Activated CD8-positive, alpha-beta T cell treated with anti-CD3 and anti-CD28 coated beads for 36 hours (primary cell): ENCODE measurements at regions not wholly inside any gene's neighbourhood (a gene's known extent, or its start where the extent isn't known, plus 50 kb on each side); places are given as distances from the start of the nearest gene placed in this dataset.

Experiments used
- ATAC-seq: fragments of 200-7000 bp; cut with Tn5 transposase; one replicate; pipeline ENCODE4 v1.10.0; 2021; ENCODE audit warnings: mild to moderate bottlenecking, moderate library complexity
- CTCF ChIA-PET: fragments of 350-600 bp; sonication (Branson Sonifier 250); formaldehyde crosslinking; loops from one replicate; lab custom pipeline; 2021; ENCODE audit warnings: antibody characterized with exemption; lab: Charles Lee
- POLR2A ChIA-PET: fragments of 350-600 bp; sonication (Branson Sonifier 250); formaldehyde crosslinking; loops from one replicate; lab custom pipeline; 2021; ENCODE audit warnings: antibody characterized with exemption; lab: Charles Lee
- DNase-seq: peaks from one replicate; pipeline ENCODE4 v3.0.0-alpha.2; 2020
- H3K27ac Mint-ChIP-seq: one replicate; pipeline ENCODE4 v1.8.0; 2021; ENCODE audit warnings: mild to moderate bottlenecking, mixed read lengths
- H3K27me3 Mint-ChIP-seq: one replicate; pipeline ENCODE4 v1.8.0; 2021; ENCODE audit warnings: mixed read lengths
- H3K36me3 Mint-ChIP-seq: one replicate; pipeline ENCODE4 v1.8.0; 2021; ENCODE audit warnings: low read depth, mixed read lengths
- H3K4me1 Mint-ChIP-seq: one replicate; pipeline ENCODE4 v1.8.0; 2021; ENCODE audit warnings: low read depth, mixed read lengths
- H3K4me3 Mint-ChIP-seq: one replicate; pipeline ENCODE4 v1.8.0; 2021; ENCODE audit warnings: mild to moderate bottlenecking, moderate library complexity, mixed read lengths
- H3K9me3 Mint-ChIP-seq: one replicate; pipeline ENCODE4 v1.8.0; 2021; ENCODE audit warnings: mixed read lengths
- CTCF ChIP-seq: fragments of 200-600 bp; IDR thresholded peaks from one replicate; pipeline ENCODE4 v1.8.0; 2022; ENCODE audit warnings: antibody characterized with exemption, mild to moderate bottlenecking
- intact Hi-C: fragments of 100-400 bp; cut with micrococcal nuclease; formaldehyde crosslinking; loops from one replicate; pipeline ENCODE4 v1.10.0; 2022

- no peaks in the 10 kb centered on the region for H3K27me3 Mint-ChIP-seq
- CTCF ChIA-PET: no interaction called here
Measured at GRCh38 chr1:238738892-238739291, 647.5 kb upstream of the CHRM3 start.

DNA sequence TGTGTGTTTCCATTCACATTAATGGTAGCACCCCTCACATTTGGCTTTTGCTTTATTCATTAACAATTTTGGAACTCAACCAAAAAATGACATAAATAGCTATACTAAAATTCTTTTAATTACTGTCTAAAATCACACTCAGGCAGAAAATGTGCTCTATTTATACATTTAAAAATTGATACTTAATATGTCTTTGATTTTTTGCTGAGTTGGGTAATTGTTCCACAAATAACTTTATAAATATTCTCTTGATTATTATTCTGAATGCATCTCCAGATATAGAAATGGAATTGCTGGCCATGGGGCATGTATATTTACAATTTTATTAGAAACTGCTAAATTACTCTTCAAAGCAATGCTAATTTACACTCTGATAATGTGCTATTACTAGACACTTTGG is 658.7 kb upstream of the CHRM3 start:
- Mint-ChIP-seq H3K4me1 (no peaks in the 10 kb centered on the region), H3K27me3 (no peaks in the 10 kb centered on the region), H3K36me3 (no peaks in the 10 kb centered on the region), H3K4me3 (no peak overlapping the region), H3K27ac (no peak overlapping the region), H3K9me3 (peaks cover 2% of the 10 kb centered on the region)
- DNase-seq (no peak), ATAC-seq (no peak)
- ChIA-PET CTCF (no interaction called here), POLR2A (no interaction called here)
- no peak for TF ChIP-seq CTCF
- intact Hi-C loops: no loop called here

More at GRCh38 chr1:238738892-238739291, 647.5 kb upstream of the CHRM3 start:
- Mint-ChIP-seq H3K36me3 (no peaks in the 10 kb centered on the region), H3K9me3 (peaks cover 8% of the 10 kb centered on the region), H3K4me1 (no peaks in the 10 kb centered on the region), H3K27ac (no peak overlapping the region), H3K4me3 (no peak overlapping the region)
- intact Hi-C loops: no loop called here
- DNase-seq (no peak), ATAC-seq (no peak)
- POLR2A ChIA-PET: no interaction called here
- no peak for TF ChIP-seq CTCF

GRCh38 chr1:238722812-238723211 is 663.6 kb upstream of the CHRM3 start:
- CTCF ChIA-PET: no interaction called here

GRCh38 chr1:238710697-238711096 is 675.7 kb upstream of the CHRM3 start:
- H3K27me3 Mint-ChIP-seq: no peaks in the 10 kb centered on the region
- peaks cover 3% of the 10 kb centered on the region for H3K9me3 Mint-ChIP-seq
- ATAC-seq: no peak
- TF ChIP-seq CTCF: no peak
- no peak overlapping the region for H3K4me3 Mint-ChIP-seq
- no peak overlapping the region for H3K27ac Mint-ChIP-seq
- no peaks in the 10 kb centered on the region for H3K36me3 Mint-ChIP-seq
- intact Hi-C loops: no loop called here
- CTCF ChIA-PET: interaction anchor here (1.2 kb wide), 1 partner anchor 8 kb away, joined by 3 read pairs; no protein-coding TSS in a partner anchor
- DNase-seq: no peak
- POLR2A ChIA-PET: no interaction called here
- H3K4me1 Mint-ChIP-seq: no peaks in the 10 kb centered on the region

More at GRCh38 chr1:238722812-238723211, 663.6 kb upstream of the CHRM3 start:
- no peak for DNase-seq
- Mint-ChIP-seq H3K4me3 (no peak overlapping the region), H3K27me3 (no peaks in the 10 kb centered on the region), H3K27ac (no peak overlapping the region), H3K36me3 (no peaks in the 10 kb centered on the region), H3K4me1 (no peaks in the 10 kb centered on the region), H3K9me3 (peaks cover 8% of the 10 kb centered on the region)
- ATAC-seq: no peak
- POLR2A ChIA-PET: no interaction called here
- intact Hi-C loops: no loop called here
- no peak for TF ChIP-seq CTCF

- Mint-ChIP-seq H3K4me1 (no peaks in the 10 kb centered on the region), H3K27me3 (no peaks in the 10 kb centered on the region), H3K27ac (no peak overlapping the region), H3K9me3 (peaks cover 3% of the 10 kb centered on the region), H3K36me3 (no peaks in the 10 kb centered on the region), H3K4me3 (no peak overlapping the region)
- ChIA-PET CTCF (no interaction called here), POLR2A (no interaction called here)
- ATAC-seq (no peak), DNase-seq (no peak)
- TF ChIP-seq CTCF: no peak
- intact Hi-C loops: no loop called here
Measured at GRCh38 chr1:238701024-238701423, 685.3 kb upstream of the CHRM3 start.
